OCI-LY7 (cell line): ENCODE measurements at regions not wholly inside any gene's neighbourhood (a gene's known extent, or its start where the extent isn't known, plus 50 kb on each side); places are given as distances from the start of the nearest gene placed in this dataset.

Source experiments
- EZH2phosphoT487 ChIP-seq: fragments of 200-600 bp; sonication (generic); IDR thresholded peaks from 2 replicates; pipeline ENCODE4 v1.6.1; 2018; ENCODE audit warnings: low read depth, borderline replicate concordance, mild to moderate bottlenecking, mixed run types, antibody characterized with exemption, low read length, moderate library complexity, mixed read lengths
- TF ChIP-seq, protein P1 (sequence below): fragments of 200-600 bp; sonication (generic); conservative IDR thresholded peaks from 2 replicates; pipeline ENCODE4 v1.5.1; 2014; ENCODE audit warnings: mild to moderate bottlenecking, antibody characterized with exemption, low read length, moderate library complexity, mixed read lengths

GRCh38 chr21:28827422-28827821 lies 165.3 kb downstream of the LTN1 start:
- TF ChIP-seq, protein P1, sequence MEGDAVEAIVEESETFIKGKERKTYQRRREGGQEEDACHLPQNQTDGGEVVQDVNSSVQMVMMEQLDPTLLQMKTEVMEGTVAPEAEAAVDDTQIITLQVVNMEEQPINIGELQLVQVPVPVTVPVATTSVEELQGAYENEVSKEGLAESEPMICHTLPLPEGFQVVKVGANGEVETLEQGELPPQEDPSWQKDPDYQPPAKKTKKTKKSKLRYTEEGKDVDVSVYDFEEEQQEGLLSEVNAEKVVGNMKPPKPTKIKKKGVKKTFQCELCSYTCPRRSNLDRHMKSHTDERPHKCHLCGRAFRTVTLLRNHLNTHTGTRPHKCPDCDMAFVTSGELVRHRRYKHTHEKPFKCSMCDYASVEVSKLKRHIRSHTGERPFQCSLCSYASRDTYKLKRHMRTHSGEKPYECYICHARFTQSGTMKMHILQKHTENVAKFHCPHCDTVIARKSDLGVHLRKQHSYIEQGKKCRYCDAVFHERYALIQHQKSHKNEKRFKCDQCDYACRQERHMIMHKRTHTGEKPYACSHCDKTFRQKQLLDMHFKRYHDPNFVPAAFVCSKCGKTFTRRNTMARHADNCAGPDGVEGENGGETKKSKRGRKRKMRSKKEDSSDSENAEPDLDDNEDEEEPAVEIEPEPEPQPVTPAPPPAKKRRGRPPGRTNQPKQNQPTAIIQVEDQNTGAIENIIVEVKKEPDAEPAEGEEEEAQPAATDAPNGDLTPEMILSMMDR: no peak
- TF ChIP-seq EZH2phosphoT487: no peak
